GM19328 (cell line): ENCODE measurements at regions not wholly inside any gene's neighbourhood (a gene's known extent, or its start where the extent isn't known, plus 50 kb on each side); places are given as distances from the start of the nearest gene placed in this dataset.
"Not testable (repeated sequence)": the region's sequence is repeated elsewhere in the genome, so short reads cannot be mapped to it uniquely, and the experiment has no call there.

Source experiments
- ATAC-seq: cut with Tn5 transposase; IDR thresholded peaks from one replicate; pipeline ENCODE4 v1.9.1; 2021; ENCODE audit warnings: mild to moderate bottlenecking, moderate library complexity; ENCODE audit not compliant: unreplicated experiment

DNA sequence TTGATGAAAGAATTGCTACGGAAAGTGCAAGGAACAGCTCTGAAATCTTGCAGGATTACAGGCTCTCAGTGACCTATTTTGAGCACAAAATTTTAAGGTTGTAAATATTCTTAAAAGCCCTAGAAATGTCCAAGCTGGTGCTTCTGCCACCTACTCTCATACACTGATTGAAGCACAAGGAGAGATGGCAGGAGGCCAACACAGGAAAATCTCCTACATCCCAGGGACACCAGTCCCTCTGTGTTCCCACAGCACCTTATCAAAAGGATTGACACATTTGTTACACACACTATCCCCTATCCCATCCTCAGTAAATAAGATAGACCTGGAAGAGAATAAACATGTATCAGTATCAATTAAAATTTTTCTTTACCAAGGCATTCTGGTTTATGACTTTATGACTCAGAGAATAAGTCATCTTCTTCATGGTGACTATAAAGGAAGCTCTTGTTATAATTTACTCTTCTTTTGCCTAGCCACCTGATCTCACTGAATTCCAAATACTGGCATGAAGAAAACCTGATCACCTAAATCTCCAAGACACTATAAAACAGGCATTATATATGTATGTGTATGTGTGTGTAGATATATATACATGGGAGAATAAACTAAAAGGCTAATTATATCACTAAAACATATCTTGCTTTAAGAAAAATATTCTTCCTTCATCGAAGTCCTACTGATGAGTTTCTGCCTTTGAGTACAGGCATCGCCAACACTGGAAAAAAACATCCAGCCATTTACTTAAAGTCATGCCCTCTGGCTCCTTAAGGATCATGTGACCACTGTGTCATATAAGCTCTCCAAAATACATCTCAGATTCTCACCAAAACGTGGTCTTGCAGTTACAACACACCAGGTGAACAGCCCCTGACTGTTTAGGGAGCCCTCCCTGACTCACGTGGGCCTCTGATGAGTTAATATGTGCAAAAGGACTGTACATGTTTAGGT, 208.1 kb upstream of the NR2F2 start:
- ATAC-seq: no peak

DNA sequence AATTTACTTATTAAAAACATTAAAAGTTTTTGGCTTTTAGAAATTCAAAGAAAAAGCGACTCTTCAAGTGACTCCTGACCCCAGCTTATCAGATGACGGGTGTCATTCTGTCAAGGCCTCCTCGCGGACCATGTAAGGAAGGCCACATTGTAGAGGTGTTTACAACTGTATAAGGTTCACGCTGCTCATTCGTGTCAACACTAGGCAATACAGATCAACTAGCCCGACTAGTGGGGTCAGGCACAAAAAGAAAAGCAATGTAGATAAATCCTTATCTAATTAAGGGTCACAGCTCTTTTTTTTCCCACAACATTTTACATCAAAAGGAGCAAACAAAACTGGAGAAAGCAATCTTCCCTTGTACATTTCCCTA, 207.5 kb upstream of the NR2F2 start:
- ATAC-seq: no peak

DNA sequence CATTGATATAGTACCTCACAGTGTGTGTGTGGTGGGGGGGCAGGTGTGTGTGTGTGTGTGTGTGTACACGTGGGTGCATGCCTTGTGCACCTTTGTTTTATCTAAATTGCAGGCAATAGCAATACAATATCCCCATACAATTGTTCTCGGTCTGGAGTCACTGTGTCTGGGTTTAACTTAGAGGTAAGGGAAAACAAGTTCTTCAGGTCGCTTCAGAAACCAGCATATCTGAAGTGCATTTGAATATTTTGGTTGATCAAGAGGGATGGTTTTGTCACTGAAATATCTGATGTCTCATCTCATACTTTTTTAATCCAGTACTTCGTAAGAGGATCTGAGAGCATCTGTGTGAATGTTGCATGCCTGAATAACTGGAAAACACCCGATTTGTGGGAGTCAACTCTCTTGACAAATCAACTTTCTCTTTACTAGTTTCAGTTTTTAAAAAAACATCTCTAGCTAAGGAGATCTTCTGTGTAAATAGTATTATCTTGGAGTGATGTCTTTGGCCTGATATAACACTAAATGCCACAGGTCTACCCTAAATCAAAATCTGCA, 206.8 kb upstream of the NR2F2 start:
- ATAC-seq: no peak

DNA sequence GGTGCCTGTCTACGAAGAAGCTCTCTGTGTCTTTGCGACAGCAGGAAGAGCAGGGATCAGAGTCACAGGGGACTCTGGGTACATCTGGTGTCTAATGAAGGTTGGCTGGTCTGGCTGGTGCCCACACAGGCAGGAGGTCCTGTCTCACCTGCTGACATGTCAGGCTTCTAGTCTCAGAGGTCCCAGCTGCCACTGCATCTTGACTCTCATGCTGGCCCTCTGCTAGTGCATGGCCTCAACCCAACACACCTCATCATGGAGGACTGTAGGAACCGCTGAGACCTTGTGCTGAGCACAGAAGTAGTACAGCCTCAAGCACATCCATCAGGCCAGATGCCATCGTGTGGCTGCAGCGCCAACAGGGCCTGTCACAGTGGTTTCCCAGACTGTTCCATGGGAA, 206.1 kb upstream of the NR2F2 start:
- ATAC-seq: no peak

DNA sequence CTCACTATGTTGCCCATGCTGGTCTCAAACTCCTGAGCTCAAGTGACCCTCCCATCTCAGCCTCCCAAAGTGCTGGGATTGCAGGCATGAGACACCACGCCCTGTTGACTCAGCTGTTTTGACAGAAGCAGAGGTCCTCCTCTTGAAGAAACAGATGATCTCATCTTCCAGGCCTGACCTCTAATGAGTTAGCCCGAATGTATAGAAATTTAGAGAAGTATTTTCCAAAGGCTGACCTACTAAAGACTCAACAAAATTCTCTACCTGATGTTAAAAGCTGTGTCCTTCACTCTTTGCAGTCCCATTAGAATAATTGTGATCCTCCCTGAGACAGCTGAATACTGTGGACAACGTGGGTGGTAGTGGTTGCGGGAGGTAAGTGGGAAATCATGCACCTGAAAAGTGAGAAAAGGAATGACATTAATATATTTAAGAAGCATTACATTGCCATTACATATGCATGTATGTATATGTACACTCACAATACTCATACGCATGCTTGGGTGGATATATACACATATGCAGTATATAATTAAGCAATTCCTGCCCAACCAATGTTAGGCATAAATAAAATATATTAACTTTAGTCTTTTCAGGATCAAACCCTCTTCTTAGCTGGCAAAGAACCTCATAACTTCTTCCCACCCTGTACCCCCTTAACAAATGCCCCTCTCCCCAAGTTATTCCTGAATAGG, 204.6 kb upstream of the NR2F2 start:
- ATAC-seq: no peak

GRCh38 chr15:96126859-96127258, 203.6 kb upstream of the NR2F2 start:
- ATAC-seq: no peak

- no peak for ATAC-seq
Observed at GRCh38 chr15:96130734-96131133, 199.8 kb upstream of the NR2F2 start.

- ATAC-seq: no peak
Observed at GRCh38 chr15:96132126-96132525, 198.4 kb upstream of the NR2F2 start.

- no peak for ATAC-seq
Observed at GRCh38 chr15:96135166-96136093, 195.1 kb upstream of the NR2F2 start.

DNA sequence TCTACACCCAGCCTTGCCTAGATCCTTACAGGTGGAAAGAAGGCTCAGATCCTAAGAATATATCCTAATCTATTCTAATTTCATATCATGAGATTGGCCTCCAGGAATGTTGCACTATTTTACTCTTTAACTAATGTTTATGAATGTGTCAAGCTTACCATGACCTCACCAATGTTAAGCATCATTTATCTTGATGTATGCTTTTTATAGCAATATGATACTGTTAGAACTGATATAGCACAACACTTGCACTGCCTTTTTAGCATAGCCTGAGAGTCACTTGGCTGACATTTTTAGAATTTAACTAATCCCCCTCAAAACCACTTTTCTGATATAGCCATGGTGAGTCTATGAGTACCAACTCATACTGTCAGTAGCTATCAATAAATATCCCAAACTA, 191.5 kb upstream of the NR2F2 start:
- no peak for ATAC-seq

DNA sequence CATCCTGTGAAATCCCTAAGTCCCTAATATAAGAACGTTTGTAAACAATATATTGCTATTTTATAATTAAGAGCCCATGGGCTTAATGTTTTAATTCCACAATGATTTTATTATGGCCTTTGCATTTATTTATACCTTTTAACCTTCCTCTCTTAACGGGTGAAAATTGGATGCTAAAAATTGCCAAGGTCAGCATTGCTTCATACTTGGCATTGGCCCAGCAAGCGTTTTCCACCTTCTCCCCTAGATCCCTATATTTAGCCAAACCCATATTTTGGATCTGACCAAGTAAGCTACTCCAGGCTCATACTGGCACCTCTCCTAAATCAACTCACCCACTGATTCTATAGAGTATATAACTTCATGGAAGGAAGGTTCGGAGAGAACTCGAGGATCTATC, 188.0 kb upstream of the NR2F2 start:
- no peak for ATAC-seq

GRCh38 chr15:96144734-96145133, 185.8 kb upstream of the NR2F2 start:
- ATAC-seq: no peak

DNA sequence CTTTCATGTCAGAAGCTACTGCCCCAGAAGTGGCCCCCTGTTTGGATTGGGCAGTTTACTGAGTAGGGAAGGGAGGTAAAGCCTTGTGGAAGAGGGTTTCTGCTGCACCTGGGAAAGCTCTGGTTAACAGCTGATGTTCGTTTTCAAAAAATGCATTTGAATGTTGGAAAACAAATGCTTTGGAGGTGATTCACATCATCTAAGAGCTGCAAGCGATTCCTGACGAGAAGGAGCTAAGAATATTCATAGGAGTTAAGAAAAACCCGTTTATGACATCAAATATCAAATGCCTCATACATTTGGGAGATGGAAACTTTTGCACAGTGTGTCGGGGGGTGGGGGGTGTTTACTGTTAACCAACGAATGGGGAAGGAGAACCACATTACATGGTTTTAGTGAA, 183.8 kb upstream of the NR2F2 start:
- no peak for ATAC-seq

DNA sequence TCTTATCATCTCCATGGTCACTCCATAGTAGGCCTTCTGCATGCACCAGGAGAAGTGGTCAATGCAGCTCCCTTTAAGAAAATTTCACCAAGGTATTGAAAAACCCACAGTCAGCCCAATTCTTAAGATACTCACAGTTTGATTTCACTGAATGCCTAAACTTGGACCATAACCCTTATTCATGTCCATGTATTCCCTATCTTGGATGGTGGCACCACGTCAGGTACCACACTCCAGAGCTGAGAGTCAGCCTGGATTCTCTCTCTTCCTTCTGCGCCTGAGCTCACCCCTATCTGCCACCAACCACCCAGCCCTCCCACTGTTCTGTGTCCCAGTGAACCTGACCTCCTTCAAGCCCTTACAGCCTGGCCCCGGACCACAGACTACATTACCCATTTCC, 183.2 kb upstream of the NR2F2 start:
- ATAC-seq: no peak

DNA sequence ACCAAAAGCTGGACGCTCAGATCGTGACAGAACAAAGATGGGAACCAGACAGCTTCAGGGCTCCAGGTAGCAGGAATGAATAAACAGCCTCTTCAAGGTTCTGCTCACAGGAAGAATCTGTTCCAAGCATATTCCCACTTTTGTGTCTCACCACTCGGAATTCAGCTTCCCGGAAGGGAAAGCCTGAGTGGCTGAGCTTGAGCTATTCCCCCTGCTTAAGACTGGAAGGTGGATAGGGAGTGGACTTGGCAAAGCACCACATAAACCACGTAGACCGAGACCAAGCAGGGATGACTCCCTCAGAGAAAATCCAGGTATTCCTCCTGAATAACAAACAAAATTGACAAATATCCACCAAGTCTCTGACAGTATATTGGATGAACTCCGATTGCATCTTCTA, 180.2 kb upstream of the NR2F2 start:
- ATAC-seq: no peak

DNA sequence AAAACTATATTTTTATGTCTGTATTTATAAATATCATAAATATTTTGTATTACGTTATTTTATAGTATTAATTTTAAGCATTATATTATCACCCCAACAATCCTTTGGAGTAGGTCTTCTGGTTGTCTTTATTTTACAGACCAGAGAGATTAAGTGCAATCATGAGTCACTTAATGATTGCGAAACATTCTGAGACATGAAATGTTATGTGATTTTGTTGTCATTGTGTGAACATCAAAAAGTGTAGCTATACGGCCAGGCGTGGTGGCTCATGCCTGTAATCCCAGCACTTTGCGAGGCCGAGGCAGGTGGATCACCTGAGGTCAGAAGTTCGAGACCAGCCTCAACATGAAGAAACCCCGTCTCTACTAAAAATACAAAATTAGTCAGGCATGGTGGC, 178.8 kb upstream of the NR2F2 start:
- ATAC-seq: not testable (repeated sequence)

DNA sequence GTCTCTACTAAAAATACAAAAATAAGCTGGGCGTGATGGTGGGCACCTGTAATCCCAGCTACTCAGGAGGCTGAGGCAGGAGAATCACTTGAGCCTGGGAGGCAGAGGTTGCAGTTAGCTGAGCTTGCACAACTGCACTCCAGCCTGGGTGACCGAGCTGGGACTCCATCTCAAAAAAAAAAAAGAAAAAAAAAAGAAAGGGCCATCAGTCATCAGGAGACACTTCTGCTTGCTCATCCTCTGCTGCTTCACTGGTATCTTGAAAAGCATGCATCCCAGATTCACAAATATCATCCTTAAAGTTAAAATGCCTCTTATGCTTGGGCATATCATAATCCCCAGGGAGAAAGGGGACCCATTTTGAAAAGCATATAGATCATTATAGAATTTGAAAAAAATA, 176.6 kb upstream of the NR2F2 start:
- ATAC-seq: no peak

- ATAC-seq: no peak
Observed at GRCh38 chr15:96158938-96159337, 171.6 kb upstream of the NR2F2 start.

DNA sequence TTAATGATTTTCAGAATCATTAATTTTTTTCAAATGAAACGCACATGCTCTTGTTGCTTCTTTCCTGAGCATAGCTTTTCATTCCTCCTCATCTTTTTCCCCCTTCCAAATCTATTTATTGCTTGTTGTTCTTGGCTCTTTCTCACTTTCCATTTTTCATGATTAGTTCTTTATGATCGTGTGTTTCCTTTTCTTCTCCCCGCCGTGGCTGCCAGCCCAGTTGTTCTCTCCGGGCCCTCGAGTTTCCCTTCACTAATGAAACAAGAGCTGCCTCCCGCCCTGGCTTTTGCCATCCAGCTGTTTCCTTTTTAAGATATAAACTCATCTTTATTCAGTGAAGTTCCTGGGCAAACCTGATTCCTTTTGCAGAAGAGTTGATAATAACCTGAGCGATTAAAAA, 170.2 kb upstream of the NR2F2 start:
- no peak for ATAC-seq

GRCh38 chr15:96160800-96161199, 169.7 kb upstream of the NR2F2 start:
- ATAC-seq: no peak

- ATAC-seq: no peak
Observed at GRCh38 chr15:96162322-96162721, 168.2 kb upstream of the NR2F2 start.
